HepG2 (cell line): ENCODE measurements at regions not wholly inside any gene's neighbourhood (a gene's known extent, or its start where the extent isn't known, plus 50 kb on each side); places are given as distances from the start of the nearest gene placed in this dataset.

Experiments used
- ATAC-seq: fragments of 200-7000 bp; cut with Tn5 transposase; 3 replicates; pipeline ENCODE4 v1.9.1; 2020; ENCODE audit warnings: mild to moderate bottlenecking, moderate library complexity
- BruUV-seq: library from RNA; stranded (reverse); fragments of 400-500 nt; replicated peaks from 2 replicates; lab custom pipeline; 2021; lab: Mats Ljungman, UMichigan
- CTCF ChIA-PET: fragments of 300-600 bp; formaldehyde crosslinking; extraction: SDS; loops from one replicate; lab custom pipeline; 2021; ENCODE audit warnings: low total read pairs, inconsistent platforms, low intra/inter-chr PET ratio; lab: Yijun Ruan, JAX
- POLR2A ChIA-PET: fragments of 350-600 bp; sonication (Branson Sonifier 250); formaldehyde crosslinking; loops from one replicate; lab custom pipeline; 2020; ENCODE audit warnings: antibody characterized with exemption, inconsistent platforms; lab: Yijun Ruan, JAX
- DNase-seq: peaks from one replicate; pipeline ENCODE4 v3.0.0-alpha.2; 2015; ENCODE audit warnings: low spot score
- FAIRE-seq: peaks from 3 replicates; lab custom pipeline; 2011; peaks lifted over from hg19 to GRCh38; lab: Jason Lieb, UNC
- H2AFZ ChIP-seq: one replicate; pipeline ENCODE4 v1.6.1; 2011; ENCODE audit warnings: low read length, inconsistent platforms
- H3K27ac ChIP-seq: fragments of 300-600 bp; 3 replicates; pipeline ENCODE4 v1.8.0; 2011; ENCODE audit warnings: mixed run types, mild to moderate bottlenecking, mixed read lengths, low read length, inconsistent platforms; ENCODE audit not compliant: insufficient read depth; ENCODE audit errors: extremely low read length
- H3K27me3 ChIP-seq, 2 experiments: fragments of 200-600 bp in 1 of 2; 2 replicates in 1 of 2; 3 replicates in 1 of 2; pipeline versions ENCODE4 v1.6.0 to v1.8.0; 2011; ENCODE audit warnings: low read length in 2 of 2, mild to moderate bottlenecking in 2 of 2, moderate library complexity in 2 of 2, inconsistent platforms in 1 of 2; ENCODE audit not compliant: insufficient read depth in 2 of 2, control insufficient read depth in 1 of 2
- H3K36me3 ChIP-seq, 2 experiments: fragments of 200-600 bp in 1 of 2; replicated peaks in 1 of 2; 2 replicates in 1 of 2; 3 replicates in 1 of 2; pipeline versions ENCODE4 v1.5.1 to v1.8.0; 2011; ENCODE audit warnings: low read length in 2 of 2, inconsistent platforms in 1 of 2; ENCODE audit not compliant: insufficient read depth in 2 of 2, control insufficient read depth in 1 of 2
- H3K4me1 ChIP-seq: 2 replicates; pipeline ENCODE4 v1.5.1; 2012; ENCODE audit warnings: low read length, inconsistent platforms; ENCODE audit not compliant: insufficient read depth
- H3K4me2 ChIP-seq: 2 replicates; pipeline ENCODE4 v1.6.0; 2011; ENCODE audit warnings: low read depth, low read length, inconsistent platforms
- H3K4me3 ChIP-seq, 3 experiments: fragments of 200-600 bp in 1 of 3; sonication (generic), shearing (Covaris generic) in 1 of 3; replicated peaks in 1 of 3; 2 replicates each; pipeline ENCODE4 v1.5.1; 2011 to 2016; ENCODE audit warnings: low read length in 3 of 3, inconsistent platforms in 2 of 3, low read depth in 2 of 3, mild to moderate bottlenecking in 2 of 3, control low read depth in 1 of 3, mixed read lengths in 1 of 3; ENCODE audit not compliant: insufficient read depth in 1 of 3
- H3K79me2 ChIP-seq: one replicate; pipeline ENCODE4 v1.6.1; 2011; ENCODE audit warnings: low read length, inconsistent platforms; ENCODE audit not compliant: insufficient read depth
- H3K9ac ChIP-seq: 2 replicates; pipeline ENCODE4 v1.6.0; 2011; ENCODE audit warnings: mild to moderate bottlenecking, low read depth, low read length, inconsistent platforms; ENCODE audit not compliant: insufficient read depth
- H3K9me3 ChIP-seq: 2 replicates; pipeline ENCODE4 v1.5.1; 2012; ENCODE audit warnings: mild to moderate bottlenecking, low read length
- H4K20me1 ChIP-seq: 2 replicates; pipeline ENCODE4 v1.6.0; 2011; ENCODE audit warnings: inconsistent platforms, mild to moderate bottlenecking, low read length, moderate library complexity; ENCODE audit not compliant: insufficient read depth
- ATF7-NPFF ChIP-seq: sonication (generic); formaldehyde crosslinking; IDR thresholded peaks from 2 replicates; pipeline ENCODE4 v1.8.1; 2023; ENCODE audit warnings: mild to moderate bottlenecking, low read depth, missing genetic modification reagents, moderate library complexity
- HOXA9 ChIP-seq: sonication (generic); formaldehyde crosslinking; IDR thresholded peaks from 2 replicates; pipeline ENCODE4 v1.8.1; 2022; ENCODE audit warnings: missing genetic modification reagents, mild to moderate bottlenecking, moderate library complexity, borderline replicate concordance
- MEF2D ChIP-seq: sonication (generic); formaldehyde crosslinking; IDR thresholded peaks from 2 replicates; pipeline ENCODE4 v1.5.1; 2020; ENCODE audit warnings: mild to moderate bottlenecking, missing genetic modification reagents
- POGZ ChIP-seq: sonication (generic); formaldehyde crosslinking; IDR thresholded peaks from 2 replicates; pipeline ENCODE4 v1.4.0; 2020; ENCODE audit warnings: mild to moderate bottlenecking, missing genetic modification reagents
- TEAD3 ChIP-seq: optimal IDR thresholded peaks from 2 replicates; pipeline ENCODE3; 2016; ENCODE audit warnings: borderline replicate concordance
- TFAP4 ChIP-seq: sonication (generic); IDR thresholded peaks from 2 replicates; pipeline ENCODE4 v1.6.1; 2016; ENCODE audit warnings: low read depth, borderline replicate concordance
- ZBTB4 ChIP-seq: sonication (generic); formaldehyde crosslinking; IDR thresholded peaks from 2 replicates; pipeline ENCODE4 v1.4.0; 2020; ENCODE audit warnings: missing genetic modification reagents, mild to moderate bottlenecking, borderline replicate concordance
- ZBTB42 ChIP-seq: sonication (generic); formaldehyde crosslinking; IDR thresholded peaks from 2 replicates; pipeline ENCODE4 v1.5.0; 2020; ENCODE audit warnings: mild to moderate bottlenecking, missing genetic modification reagents
- ZFP36L2 ChIP-seq: sonication (generic); formaldehyde crosslinking; IDR thresholded peaks from 2 replicates; pipeline ENCODE4 v1.4.0; 2020; ENCODE audit warnings: missing genetic modification reagents
- ZNF276 ChIP-seq: sonication (generic); formaldehyde crosslinking; IDR thresholded peaks from 2 replicates; pipeline ENCODE4 v1.4.0; 2020; ENCODE audit warnings: mild to moderate bottlenecking, low read depth, missing genetic modification reagents
- in situ Hi-C: cut with HindIII; loops from 2 replicates; pipeline ENCODE4 v1.10.0; 2017; ENCODE audit warnings: low pct_unique_long_range_greater_than_20kb; ENCODE audit not compliant: extremely low pct_ligation_motif_present
- intact Hi-C: fragments of 100-400 bp; cut with micrococcal nuclease; formaldehyde crosslinking; loops from one replicate; pipeline ENCODE4 v1.10.0; 2022; ENCODE audit not compliant: unreplicated experiment

- TF ChIP-seq TFAP4 = no peak
- no peak for TF ChIP-seq ZFP36L2 (CRISPR knock-in tag)
- TF ChIP-seq TEAD3 = no peak
Measured at GRCh38 chr5:103758996-103759395, 196.4 kb upstream of the NUDT12 start (continued).

- Histone ChIP-seq H3K27ac (no peak overlapping the region), H3K4me3 (no peak overlapping the region)
- no peak for DNase-seq
- TF ChIP-seq ATF7-NPFF (no peak), ZBTB42 (CRISPR knock-in tag) (no peak), POGZ (CRISPR knock-in tag) (no peak), MEF2D (CRISPR knock-in tag) (no peak), HOXA9 (CRISPR knock-in tag) (no peak), ZBTB4 (CRISPR knock-in tag) (no peak), ZNF276 (no peak)
- TF ChIP-seq, all 625 proteins: peak for 0
- Histone ChIP-seq H4K20me1 (no peaks in the 10 kb centered on the region), H3K9ac (no peak overlapping the region), H3K4me2 (no peak overlapping the region), H3K79me2 (no peaks in the 10 kb centered on the region), H2AFZ (no peak overlapping the region), H3K9me3 (no peaks in the 10 kb centered on the region), H3K36me3 (no peaks in the 10 kb centered on the region), H3K27me3 (no peaks in the 10 kb centered on the region), H3K4me1 (no peaks in the 10 kb centered on the region)
- ChIA-PET POLR2A (no interaction called here), CTCF (no interaction called here)
- intact Hi-C loops = no loop called here
- in situ Hi-C loops = no loop called here
- no peak for FAIRE-seq
- no TSS peak for BruUV-seq
- ATAC-seq = no peak
Measured at GRCh38 chr5:103755974-103756373, 193.4 kb upstream of the NUDT12 start.
